ENCODE measurements at regions not wholly inside any gene's neighbourhood (a gene's known extent, or its start where the extent isn't known, plus 50 kb on each side); places are given as distances from the start of the nearest gene placed in this dataset.

DNA sequence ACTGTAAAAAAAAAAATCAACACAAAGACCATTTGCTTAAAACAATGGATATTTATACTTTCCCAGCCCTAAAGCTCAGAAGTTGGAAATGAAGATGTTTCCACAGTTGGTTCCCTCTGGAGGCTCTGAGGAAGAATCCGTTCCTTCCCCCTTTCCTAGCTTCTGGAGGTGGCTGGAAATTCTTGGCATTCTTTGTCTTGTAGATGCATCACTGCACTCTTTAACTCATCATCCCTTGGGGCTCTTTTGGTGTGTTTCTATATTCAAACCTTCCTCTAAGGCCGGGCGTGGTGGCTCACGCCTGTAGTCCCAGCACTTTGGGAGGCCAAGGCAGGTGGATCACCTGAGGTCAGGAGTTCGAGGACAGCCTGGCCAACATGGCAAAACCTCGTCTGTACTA lies 78.7 kb downstream of the VCX3A start:
- Histone ChIP-seq H3K23ac (ENCODE audit: low read length) (no peak overlapping the region), H4K5ac (ENCODE audit: low read length) (no peak overlapping the region), H3K4me2 (ENCODE audit: low read length) (no peak overlapping the region), H3K4ac (ENCODE audit: low read depth, low read length) (no peak overlapping the region), H2BK120ac (ENCODE audit: low read depth, low read length) (no peak overlapping the region), H2AK5ac (ENCODE audit: low read length) (no peak overlapping the region), H3K56ac (ENCODE audit: low read length) (no peak overlapping the region), H3K9ac (ENCODE audit: low read length) (no peak overlapping the region), H2BK5ac (ENCODE audit: low read length) (no peak overlapping the region), H3K27me3 (ENCODE audit: insufficient read depth, low read length, poor library complexity) (no peaks in the 10 kb centered on the region), H2BK15ac (replicated peaks; ENCODE audit: low read depth) (no peak overlapping the region), H4K8ac (ENCODE audit: low read depth, low read length) (no peak overlapping the region), H3K4me1 (ENCODE audit: control insufficient read depth, low read depth, low read length) (no peaks in the 10 kb centered on the region), H3K18ac (ENCODE audit: low read length) (no peak overlapping the region), H3K27ac (ENCODE audit: low read depth, low read length) (no peak overlapping the region), H3K79me1 (ENCODE audit: low read length) (no peaks in the 10 kb centered on the region), H3K79me2 (ENCODE audit: control insufficient read depth, insufficient read depth, low read length) (no peaks in the 10 kb centered on the region), H3K4me3 (ENCODE audit: low read length) (no peak overlapping the region), H3K36me3 (ENCODE audit: control insufficient read depth, insufficient read depth, low read length) (no peaks in the 10 kb centered on the region)
- peak; percentile 72 for DNase-seq
- WGBS (ENCODE audit: extremely low coverage, insufficient coverage, low lambda C conversion rate) = no CpG with 5 or more reads among the region's 6 CpGs

DNA sequence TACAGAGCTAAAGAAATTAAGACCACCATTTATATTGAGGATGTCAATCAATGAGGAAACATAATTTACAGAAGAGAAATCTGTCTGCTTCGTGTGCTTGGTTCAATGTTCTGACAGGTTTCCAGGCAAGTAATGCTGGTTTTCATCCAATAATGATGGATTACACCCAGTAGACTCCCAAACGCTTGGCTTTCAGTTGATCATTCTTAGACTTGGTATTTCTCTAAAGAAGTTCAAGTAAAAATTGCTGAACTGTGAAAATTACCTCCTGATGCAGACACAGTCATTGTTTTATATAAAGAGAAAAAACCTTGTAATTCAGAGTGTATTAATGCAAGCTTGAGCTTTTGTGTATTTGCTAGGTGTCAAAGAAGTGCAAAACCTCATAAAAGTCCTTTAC lies 85.0 kb downstream of the VCX3A start:
- Histone ChIP-seq H2BK15ac (replicated peaks; ENCODE audit: low read depth) (no peak overlapping the region), H2BK5ac (ENCODE audit: low read length) (no peak overlapping the region), H3K4me1 (ENCODE audit: control insufficient read depth, low read depth, low read length) (no peaks in the 10 kb centered on the region), H3K36me3 (ENCODE audit: control insufficient read depth, insufficient read depth, low read length) (no peaks in the 10 kb centered on the region), H2AK5ac (ENCODE audit: low read length) (no peak overlapping the region), H3K4me2 (ENCODE audit: low read length) (no peak overlapping the region), H4K8ac (ENCODE audit: low read depth, low read length) (no peak overlapping the region), H3K9ac (ENCODE audit: low read length) (no peak overlapping the region), H3K23ac (ENCODE audit: low read length) (no peak overlapping the region), H3K27me3 (ENCODE audit: insufficient read depth, low read length, poor library complexity) (no peaks in the 10 kb centered on the region), H3K4ac (ENCODE audit: low read depth, low read length) (no peak overlapping the region), H3K79me1 (ENCODE audit: low read length) (no peaks in the 10 kb centered on the region), H2BK120ac (ENCODE audit: low read depth, low read length) (no peak overlapping the region), H3K79me2 (ENCODE audit: control insufficient read depth, insufficient read depth, low read length) (no peaks in the 10 kb centered on the region), H3K18ac (ENCODE audit: low read length) (no peak overlapping the region), H3K27ac (ENCODE audit: low read depth, low read length) (no peak overlapping the region), H4K5ac (ENCODE audit: low read length) (no peak overlapping the region), H3K56ac (ENCODE audit: low read length) (no peak overlapping the region), H3K4me3 (ENCODE audit: low read length) (no peak overlapping the region)
- no CpG with 5 or more reads among the region's 2 CpGs for WGBS (ENCODE audit: extremely low coverage, insufficient coverage, low lambda C conversion rate)
- DNase-seq = no peak

DNA sequence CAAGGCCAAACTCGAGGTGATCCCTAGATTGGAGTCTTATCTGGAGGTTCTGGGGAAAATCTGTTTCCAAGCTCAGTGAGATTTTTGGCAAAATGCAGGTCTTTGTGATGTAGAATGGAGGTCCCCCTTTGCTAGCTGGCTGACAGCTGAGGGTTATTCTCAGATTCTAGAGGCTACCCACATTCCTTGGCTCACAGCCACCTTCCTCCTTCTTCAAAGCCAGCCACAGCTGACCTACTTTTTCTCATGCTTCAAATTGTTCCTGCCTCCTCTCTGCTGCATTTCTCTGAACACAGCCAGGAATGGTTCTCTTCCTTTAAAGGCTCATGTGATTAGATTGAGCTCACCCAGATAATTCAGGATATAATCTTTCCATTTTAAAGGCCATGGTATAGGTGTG lies 86.9 kb downstream of the VCX3A start:
- H3K4ac ChIP-seq (ENCODE audit: low read depth, low read length) = no peak overlapping the region
- H3K4me1 ChIP-seq (ENCODE audit: control insufficient read depth, low read depth, low read length) = no peaks in the 10 kb centered on the region
- H3K27ac ChIP-seq (ENCODE audit: low read depth, low read length) = no peak overlapping the region
- H3K27me3 ChIP-seq (ENCODE audit: insufficient read depth, low read length, poor library complexity) = no peaks in the 10 kb centered on the region
- H3K4me3 ChIP-seq (ENCODE audit: low read length) = no peak overlapping the region
- no peaks in the 10 kb centered on the region for H3K79me1 ChIP-seq (ENCODE audit: low read length)
- no peak overlapping the region for H4K8ac ChIP-seq (ENCODE audit: low read depth, low read length)
- H3K36me3 ChIP-seq (ENCODE audit: control insufficient read depth, insufficient read depth, low read length) = no peaks in the 10 kb centered on the region
- no CpG with 5 or more reads among the region's 1 CpG for WGBS (ENCODE audit: extremely low coverage, insufficient coverage, low lambda C conversion rate)
- no peak for DNase-seq
- H3K18ac ChIP-seq (ENCODE audit: low read length) = no peak overlapping the region
- H3K56ac ChIP-seq (ENCODE audit: low read length) = no peak overlapping the region
- no peak overlapping the region for H2BK15ac ChIP-seq (replicated peaks; ENCODE audit: low read depth)
- H3K79me2 ChIP-seq (ENCODE audit: control insufficient read depth, insufficient read depth, low read length) = no peaks in the 10 kb centered on the region
- H2BK120ac ChIP-seq (ENCODE audit: low read depth, low read length) = no peak overlapping the region
- no peak overlapping the region for H3K9ac ChIP-seq (ENCODE audit: low read length)
- no peak overlapping the region for H3K4me2 ChIP-seq (ENCODE audit: low read length)
- no peak overlapping the region for H2AK5ac ChIP-seq (ENCODE audit: low read length)
- no peak overlapping the region for H3K23ac ChIP-seq (ENCODE audit: low read length)
- H4K5ac ChIP-seq (ENCODE audit: low read length) = no peak overlapping the region
- no peak overlapping the region for H2BK5ac ChIP-seq (ENCODE audit: low read length)

GRCh38 chrX:6446582-6446981 lies 88.3 kb downstream of the VCX3A start:
- H4K5ac ChIP-seq (ENCODE audit: low read length) = no peak overlapping the region
- H3K4me2 ChIP-seq (ENCODE audit: low read length) = no peak overlapping the region
- H3K79me1 ChIP-seq (ENCODE audit: low read length) = no peaks in the 10 kb centered on the region
- H3K56ac ChIP-seq (ENCODE audit: low read length) = no peak overlapping the region
- no peak overlapping the region for H3K27ac ChIP-seq (ENCODE audit: low read depth, low read length)
- H3K4ac ChIP-seq (ENCODE audit: low read depth, low read length) = no peak overlapping the region
- H3K4me1 ChIP-seq (ENCODE audit: control insufficient read depth, low read depth, low read length) = no peaks in the 10 kb centered on the region
- H4K8ac ChIP-seq (ENCODE audit: low read depth, low read length) = no peak overlapping the region
- H3K23ac ChIP-seq (ENCODE audit: low read length) = no peak overlapping the region
- DNase-seq = no peak
- no peak overlapping the region for H2BK120ac ChIP-seq (ENCODE audit: low read depth, low read length)
- H2BK5ac ChIP-seq (ENCODE audit: low read length) = no peak overlapping the region
- H3K36me3 ChIP-seq (ENCODE audit: control insufficient read depth, insufficient read depth, low read length) = no peaks in the 10 kb centered on the region
- H3K4me3 ChIP-seq (ENCODE audit: low read length) = no peak overlapping the region
- no peaks in the 10 kb centered on the region for H3K79me2 ChIP-seq (ENCODE audit: control insufficient read depth, insufficient read depth, low read length)
- no peak overlapping the region for H3K9ac ChIP-seq (ENCODE audit: low read length)
- no CpG with 5 or more reads among the region's 4 CpGs for WGBS (ENCODE audit: extremely low coverage, insufficient coverage, low lambda C conversion rate)
- H3K18ac ChIP-seq (ENCODE audit: low read length) = no peak overlapping the region
- H3K27me3 ChIP-seq (ENCODE audit: insufficient read depth, low read length, poor library complexity) = no peaks in the 10 kb centered on the region
- no peak overlapping the region for H2AK5ac ChIP-seq (ENCODE audit: low read length)
- no peak overlapping the region for H2BK15ac ChIP-seq (replicated peaks; ENCODE audit: low read depth)

GRCh38 chrX:6440648-6441047 lies 94.3 kb downstream of the VCX3A start:
- Histone ChIP-seq H2BK5ac (ENCODE audit: low read length) (no peak overlapping the region), H3K56ac (ENCODE audit: low read length) (no peak overlapping the region), H2BK15ac (replicated peaks; ENCODE audit: low read depth) (no peak overlapping the region), H3K27ac (ENCODE audit: low read depth, low read length) (no peak overlapping the region), H4K5ac (ENCODE audit: low read length) (no peak overlapping the region), H2AK5ac (ENCODE audit: low read length) (no peak overlapping the region), H4K8ac (ENCODE audit: low read depth, low read length) (no peak overlapping the region), H2BK120ac (ENCODE audit: low read depth, low read length) (no peak overlapping the region), H3K9ac (ENCODE audit: low read length) (no peak overlapping the region), H3K79me1 (ENCODE audit: low read length) (no peaks in the 10 kb centered on the region), H3K36me3 (ENCODE audit: control insufficient read depth, insufficient read depth, low read length) (no peaks in the 10 kb centered on the region), H3K4ac (ENCODE audit: low read depth, low read length) (no peak overlapping the region), H3K27me3 (ENCODE audit: insufficient read depth, low read length, poor library complexity) (no peaks in the 10 kb centered on the region), H3K4me2 (ENCODE audit: low read length) (no peak overlapping the region), H3K79me2 (ENCODE audit: control insufficient read depth, insufficient read depth, low read length) (no peaks in the 10 kb centered on the region), H3K4me1 (ENCODE audit: control insufficient read depth, low read depth, low read length) (no peaks in the 10 kb centered on the region), H3K23ac (ENCODE audit: low read length) (no peak overlapping the region), H3K18ac (ENCODE audit: low read length) (no peak overlapping the region), H3K4me3 (ENCODE audit: low read length) (no peak overlapping the region)
- no peak for DNase-seq
- WGBS (ENCODE audit: extremely low coverage, insufficient coverage, low lambda C conversion rate) = no CpG with 5 or more reads among the region's 3 CpGs

- H3K36me3 ChIP-seq (ENCODE audit: control insufficient read depth, insufficient read depth, low read length) = no peaks in the 10 kb centered on the region
- WGBS (ENCODE audit: extremely low coverage, insufficient coverage, low lambda C conversion rate) = no CpG with 5 or more reads among the region's 5 CpGs
- no peaks in the 10 kb centered on the region for H3K4me1 ChIP-seq (ENCODE audit: control insufficient read depth, low read depth, low read length)
- no peak overlapping the region for H3K56ac ChIP-seq (ENCODE audit: low read length)
- no peaks in the 10 kb centered on the region for H3K79me1 ChIP-seq (ENCODE audit: low read length)
- H3K27ac ChIP-seq (ENCODE audit: low read depth, low read length) = no peak overlapping the region
- DNase-seq = peak; percentile 13
- no peak overlapping the region for H3K18ac ChIP-seq (ENCODE audit: low read length)
- no peak overlapping the region for H3K23ac ChIP-seq (ENCODE audit: low read length)
- H2AK5ac ChIP-seq (ENCODE audit: low read length) = no peak overlapping the region
- no peaks in the 10 kb centered on the region for H3K79me2 ChIP-seq (ENCODE audit: control insufficient read depth, insufficient read depth, low read length)
- no peak overlapping the region for H4K5ac ChIP-seq (ENCODE audit: low read length)
- H3K4ac ChIP-seq (ENCODE audit: low read depth, low read length) = no peak overlapping the region
- no peak overlapping the region for H3K4me3 ChIP-seq (ENCODE audit: low read length)
- no peak overlapping the region for H3K4me2 ChIP-seq (ENCODE audit: low read length)
- no peak overlapping the region for H4K8ac ChIP-seq (ENCODE audit: low read depth, low read length)
- H3K27me3 ChIP-seq (ENCODE audit: insufficient read depth, low read length, poor library complexity) = no peaks in the 10 kb centered on the region
- H2BK15ac ChIP-seq (replicated peaks; ENCODE audit: low read depth) = no peak overlapping the region
- H2BK5ac ChIP-seq (ENCODE audit: low read length) = no peak overlapping the region
- H2BK120ac ChIP-seq (ENCODE audit: low read depth, low read length) = no peak overlapping the region
- H3K9ac ChIP-seq (ENCODE audit: low read length) = no peak overlapping the region
These were observed 102.7 kb downstream of the VCX3A start for GRCh38 chrX:6432226-6432625.
